ENCODE measurements at regions not wholly inside any gene's neighbourhood (a gene's known extent, or its start where the extent isn't known, plus 50 kb on each side); places are given as distances from the start of the nearest gene placed in this dataset.

GRCh38 chr3:73225991-73226390 lies 164.5 kb downstream of the EBLN2 start:
- DNase-seq (ENCODE audit: low read depth), result no peak
- no peak overlapping the region for H3K4me3 ChIP-seq (ENCODE audit: low read length)
- TF ChIP-seq CTCF (IDR thresholded peaks at IDR 0.05; ENCODE audit: insufficient read depth, low read depth, low read length, missing control alignments), result no peak

- no peak for TF ChIP-seq CTCF (IDR thresholded peaks at IDR 0.05; ENCODE audit: insufficient read depth, low read depth, low read length, missing control alignments)
- no peak for DNase-seq (ENCODE audit: low read depth)
- no peak overlapping the region for H3K4me3 ChIP-seq (ENCODE audit: low read length)
Measured at GRCh38 chr3:73228000-73228399, 166.5 kb downstream of the EBLN2 start.

- DNase-seq (ENCODE audit: low read depth), result peak; percentile 90
- H3K4me3 ChIP-seq (ENCODE audit: low read length), result no peak overlapping the region
- TF ChIP-seq CTCF (IDR thresholded peaks at IDR 0.05; ENCODE audit: insufficient read depth, low read depth, low read length, missing control alignments), result no peak
Measured at GRCh38 chr3:73228437-73228836, 167.0 kb downstream of the EBLN2 start.

- no peak for TF ChIP-seq CTCF (IDR thresholded peaks at IDR 0.05; ENCODE audit: insufficient read depth, low read depth, low read length, missing control alignments)
- H3K4me3 ChIP-seq (ENCODE audit: low read length), result no peak overlapping the region
- peak; percentile 67 for DNase-seq (ENCODE audit: low read depth)
Measured at GRCh38 chr3:73228959-73229358, 167.5 kb downstream of the EBLN2 start.

- no peak for TF ChIP-seq CTCF (IDR thresholded peaks at IDR 0.05; ENCODE audit: insufficient read depth, low read depth, low read length, missing control alignments)
- no peak overlapping the region for H3K4me3 ChIP-seq (ENCODE audit: low read length)
- DNase-seq (ENCODE audit: low read depth), result no peak
Measured at GRCh38 chr3:73234354-73235014, 173.0 kb downstream of the EBLN2 start.

- TF ChIP-seq CTCF (IDR thresholded peaks at IDR 0.05; ENCODE audit: insufficient read depth, low read depth, low read length, missing control alignments), result no peak
- no peak overlapping the region for H3K4me3 ChIP-seq (ENCODE audit: low read length)
- no peak for DNase-seq (ENCODE audit: low read depth)
Measured at GRCh38 chr3:73235768-73236167, 174.3 kb downstream of the EBLN2 start.

- H3K4me3 ChIP-seq (ENCODE audit: low read length), result no peak overlapping the region
- no peak for DNase-seq (ENCODE audit: low read depth)
- no peak for TF ChIP-seq CTCF (IDR thresholded peaks at IDR 0.05; ENCODE audit: insufficient read depth, low read depth, low read length, missing control alignments)
Measured at GRCh38 chr3:73236867-73237266, 175.4 kb downstream of the EBLN2 start.
